Subcutaneous abdominal adipose tissue (tissue), 5 donors: ENCODE measurements at regions not wholly inside any gene's neighbourhood (a gene's known extent, or its start where the extent isn't known, plus 50 kb on each side); places are given as distances from the start of the nearest gene placed in this dataset.

ENCODE experiments used
- H3K27ac ChIP-seq: one replicate; pipeline ENCODE4 v1.7.0; 2013; ENCODE audit warnings: low read depth, mild to moderate bottlenecking, inconsistent platforms, low read length, moderate library complexity
- H3K27me3 ChIP-seq, 5 donors: one replicate each; pipeline ENCODE4 v1.7.0; 2013; ENCODE audit warnings: low read length in 5 of 5, inconsistent platforms in 1 of 5; ENCODE audit not compliant: control insufficient read depth in 5 of 5, insufficient read depth in 4 of 5
- H3K36me3 ChIP-seq, 5 donors: one replicate each; pipeline ENCODE4 v1.7.0; 2013; ENCODE audit warnings: low read length in 5 of 5; ENCODE audit not compliant: control insufficient read depth in 5 of 5, insufficient read depth in 5 of 5
- H3K4me1 ChIP-seq, 5 donors: one replicate each; pipeline ENCODE4 v1.7.0; 2013; ENCODE audit warnings: low read length in 5 of 5, mild to moderate bottlenecking in 3 of 5, moderate library complexity in 1 of 5; ENCODE audit not compliant: control insufficient read depth in 5 of 5, insufficient read depth in 5 of 5
- H3K4me3 ChIP-seq, 5 donors: one replicate each; pipeline ENCODE4 v1.7.0; 2013; ENCODE audit warnings: low read length in 5 of 5, low read depth in 1 of 5
- H3K9ac ChIP-seq, 5 donors: one replicate each; pipeline ENCODE4 v1.7.0; 2013; ENCODE audit warnings: low read length in 5 of 5, mild to moderate bottlenecking in 4 of 5, moderate library complexity in 3 of 5
- H3K9me3 ChIP-seq, 5 donors: one replicate each; pipeline ENCODE4 v1.7.0; 2013; ENCODE audit warnings: low read length in 5 of 5; ENCODE audit not compliant: control insufficient read depth in 5 of 5
- donor health status: healthy.
- donor health status: healthy.
- donor health status: healthy.
- donor health status: healthy.
- donor health status: healthy.

GRCh38 chr16:79769928-79770243 is 169.3 kb upstream of the MAF start:
- Histone ChIP-seq H3K36me3 (no peaks in the 10 kb centered on the region), H3K4me1 (peaks cover 0 to 38% (median 36%) of the 10 kb centered on the region in 5 donors), H3K4me3 (peak overlapping the region; percentile 81 to 90 (median 87)), H3K27me3 (no peaks in the 10 kb centered on the region), H3K9me3 (no peaks in the 10 kb centered on the region), H3K27ac (peak overlapping the region; percentile 49), H3K9ac (peak overlapping the region in 4 of 5 donors; percentile 69 to 83 (median 76))

DNA sequence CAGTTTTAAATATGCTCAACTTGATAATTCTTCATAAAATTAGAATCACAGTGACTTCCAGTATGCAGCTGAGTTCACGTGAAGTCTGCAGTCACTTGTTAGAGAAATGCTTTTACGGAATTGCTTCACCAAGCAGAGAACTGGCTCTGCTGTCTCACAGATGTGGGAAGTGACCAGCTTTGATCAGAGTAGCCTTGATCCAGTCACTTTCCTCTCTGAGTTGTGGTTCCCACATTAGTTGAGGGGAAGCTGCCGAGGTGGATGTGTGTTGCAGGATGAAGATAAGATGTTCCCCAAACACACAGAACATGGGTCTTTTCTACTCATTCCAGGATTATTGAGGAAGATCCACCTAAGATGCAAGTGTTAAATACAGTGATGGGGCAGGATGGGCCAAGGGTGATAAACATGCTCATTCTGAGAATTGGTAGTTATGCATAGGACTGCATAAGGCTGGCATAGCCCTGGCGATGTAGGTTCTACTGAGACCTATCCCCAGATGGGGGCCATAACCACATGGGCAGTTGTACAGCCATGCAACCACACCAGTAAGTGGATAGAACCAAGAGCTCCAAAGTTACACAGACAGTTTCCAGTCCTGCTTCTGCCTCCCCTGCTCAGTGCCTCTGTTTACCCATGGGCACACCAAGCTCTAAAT is 168.9 kb upstream of the MAF start:
- Histone ChIP-seq H3K36me3 (no peaks in the 10 kb centered on the region), H3K4me3 (peak overlapping the region in 4 of 5 donors; percentile 81 to 90 (median 84)), H3K27me3 (no peaks in the 10 kb centered on the region), H3K9ac (peak overlapping the region in 3 of 5 donors; percentile 74 to 83 (median 78)), H3K27ac (peak overlapping the region; percentile 74), H3K9me3 (no peaks in the 10 kb centered on the region), H3K4me1 (peaks cover 0 to 38% (median 36%) of the 10 kb centered on the region in 5 donors)

GRCh38 chr16:79768276-79768970 is 167.9 kb upstream of the MAF start:
- Histone ChIP-seq H3K27me3 (no peaks in the 10 kb centered on the region), H3K36me3 (no peaks in the 10 kb centered on the region), H3K4me3 (peak overlapping the region; percentile 50 to 74 (median 55)), H3K9ac (peak overlapping the region; percentile 7 to 64 (median 44)), H3K9me3 (no peaks in the 10 kb centered on the region), H3K27ac (peak overlapping the region; percentile 74), H3K4me1 (peaks cover 0 to 38% (median 36%) of the 10 kb centered on the region in 5 donors)

DNA sequence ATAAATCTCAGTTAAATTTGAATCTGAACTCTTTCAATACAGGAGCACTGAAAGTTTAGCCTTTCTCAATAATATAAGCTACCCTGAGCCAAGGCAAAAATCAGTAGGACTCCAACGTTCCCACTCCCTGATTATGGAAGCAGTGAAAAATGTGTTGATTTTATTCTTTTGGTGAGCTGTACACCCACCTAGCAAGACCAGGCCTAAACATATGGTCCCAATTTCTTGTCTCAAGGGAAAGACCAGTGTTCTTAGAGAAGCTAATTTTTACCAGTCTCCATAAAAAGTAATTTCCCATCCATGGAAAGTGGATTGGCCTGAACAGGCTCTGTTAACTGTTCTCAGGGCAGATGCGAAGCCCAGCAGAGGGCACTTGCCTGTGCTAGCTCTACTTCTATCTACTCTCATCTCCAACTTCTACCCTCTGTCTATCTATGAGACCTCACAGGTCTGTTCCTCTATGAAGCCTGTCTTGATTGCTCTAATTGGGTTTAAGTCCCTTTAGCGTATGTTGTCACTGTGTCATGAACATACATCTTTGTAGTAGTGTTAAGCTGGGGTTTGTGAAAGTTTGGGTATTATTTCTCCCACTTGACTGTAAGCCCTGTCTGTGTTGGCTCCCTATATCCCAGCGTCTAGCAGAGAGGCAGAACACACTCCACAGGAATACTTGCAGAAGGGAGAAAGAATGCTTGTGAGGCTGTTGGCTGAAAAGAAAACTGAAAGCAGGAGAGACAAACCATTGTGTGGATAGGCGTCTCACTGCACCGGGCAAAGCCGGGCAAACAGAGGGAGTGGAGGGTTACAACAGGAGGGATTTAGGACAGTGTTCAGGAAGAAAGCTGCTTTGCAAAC is 167.1 kb upstream of the MAF start:
- Histone ChIP-seq H3K4me1 (peaks cover 0 to 38% (median 36%) of the 10 kb centered on the region in 5 donors), H3K9me3 (no peaks in the 10 kb centered on the region), H3K4me3 (peak overlapping the region; percentile 50 to 74 (median 55)), H3K9ac (peak overlapping the region in 4 of 5 donors; percentile 31 to 64 (median 49)), H3K36me3 (no peaks in the 10 kb centered on the region), H3K27me3 (no peaks in the 10 kb centered on the region), H3K27ac (peak overlapping the region; percentile 74)

DNA sequence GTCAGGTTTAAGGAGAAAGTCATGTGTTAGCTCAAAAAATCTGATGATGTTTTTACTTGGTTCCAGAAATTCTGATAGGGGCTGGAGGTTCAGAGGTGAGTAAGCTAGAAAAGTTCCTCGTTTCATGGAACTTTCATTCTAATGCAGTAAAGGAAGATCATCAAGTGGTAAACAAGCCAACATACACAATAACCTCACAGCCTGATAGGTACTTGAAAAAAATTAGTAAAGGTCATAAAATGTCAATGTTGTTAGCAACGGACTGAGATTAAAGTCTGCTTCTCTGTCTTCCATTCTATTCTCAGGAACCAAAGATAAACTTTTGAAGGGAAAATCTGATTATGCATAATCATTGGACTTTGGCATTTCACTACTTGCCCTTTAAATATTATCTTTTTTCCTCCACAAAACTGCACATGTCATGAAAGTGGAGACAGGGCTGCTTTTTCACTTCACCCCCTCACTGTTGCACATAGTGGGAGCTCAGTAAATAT is 165.4 kb upstream of the MAF start:
- no peaks in the 10 kb centered on the region for H3K9me3 ChIP-seq
- H3K9ac ChIP-seq, result no peak overlapping the region
- peaks cover 0 to 35% (median 32%) of the 10 kb centered on the region in 5 donors for H3K4me1 ChIP-seq
- no peak overlapping the region for H3K4me3 ChIP-seq
- H3K27me3 ChIP-seq, result no peaks in the 10 kb centered on the region
- no peak overlapping the region for H3K27ac ChIP-seq
- no peaks in the 10 kb centered on the region for H3K36me3 ChIP-seq

DNA sequence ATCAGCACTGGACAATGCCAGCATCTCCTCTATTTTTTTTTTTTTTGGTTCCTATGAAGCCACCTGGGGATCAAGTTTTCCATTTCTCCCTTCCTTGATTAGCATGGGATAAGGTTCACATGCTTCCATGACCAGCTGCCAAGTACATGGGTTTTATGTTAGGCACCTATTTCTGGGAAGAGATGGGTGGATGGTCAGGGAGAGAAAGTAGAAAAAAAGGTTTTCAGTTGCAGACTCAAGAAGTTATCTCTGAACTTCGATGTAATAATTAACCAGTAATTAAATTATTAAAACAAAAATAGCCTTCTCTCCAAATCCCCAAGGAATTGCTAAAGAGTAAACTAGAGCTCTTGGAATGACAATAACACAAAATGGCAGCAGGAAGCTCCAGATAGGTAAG is 164.9 kb upstream of the MAF start:
- H3K36me3 ChIP-seq, result no peaks in the 10 kb centered on the region
- no peaks in the 10 kb centered on the region for H3K9me3 ChIP-seq
- H3K9ac ChIP-seq, result no peak overlapping the region
- H3K27me3 ChIP-seq, result no peaks in the 10 kb centered on the region
- H3K4me1 ChIP-seq, result peaks cover 0 to 31% (median 28%) of the 10 kb centered on the region in 5 donors
- H3K4me3 ChIP-seq, result no peak overlapping the region
- no peak overlapping the region for H3K27ac ChIP-seq

DNA sequence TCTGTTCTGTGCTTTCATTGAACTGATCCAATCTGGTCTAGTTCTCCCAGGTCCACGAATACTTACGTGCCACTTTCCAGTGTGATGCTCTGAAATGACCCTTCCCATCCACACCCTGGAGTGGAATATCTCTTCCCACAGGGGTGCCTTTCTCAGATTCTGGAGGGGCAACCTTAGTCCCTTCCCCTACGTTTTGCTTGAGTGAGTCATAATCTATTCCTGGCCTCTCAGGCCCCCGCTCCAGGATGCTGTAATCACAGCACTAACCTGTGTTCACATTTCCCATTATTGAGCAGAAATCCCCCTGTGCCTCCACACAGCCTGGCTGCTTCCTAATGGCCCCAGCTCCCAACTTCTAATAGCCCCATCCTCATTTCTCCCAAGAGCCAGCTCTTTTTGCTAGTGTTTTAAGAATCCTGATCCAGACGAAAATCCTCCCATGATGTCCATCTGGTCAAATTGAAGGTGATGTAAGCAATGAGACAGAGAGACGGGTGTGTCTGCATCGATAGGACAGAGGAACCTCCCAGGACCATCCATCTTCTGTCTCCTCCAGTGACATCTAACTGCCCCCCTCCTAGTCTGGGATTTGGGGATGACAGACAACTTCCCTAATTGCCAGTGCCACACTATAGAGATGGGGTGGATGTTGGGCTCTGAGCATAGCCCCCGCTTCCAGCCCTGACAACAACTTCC is 164.0 kb upstream of the MAF start:
- no peak overlapping the region for H3K4me3 ChIP-seq
- peaks cover 0 to 23% (median 22%) of the 10 kb centered on the region in 5 donors for H3K4me1 ChIP-seq
- no peaks in the 10 kb centered on the region for H3K27me3 ChIP-seq
- H3K36me3 ChIP-seq, result no peaks in the 10 kb centered on the region
- H3K9ac ChIP-seq, result no peak overlapping the region
- H3K9me3 ChIP-seq, result no peaks in the 10 kb centered on the region
- no peak overlapping the region for H3K27ac ChIP-seq

- no peak overlapping the region for H3K4me3 ChIP-seq
- no peak overlapping the region for H3K9ac ChIP-seq
- no peaks in the 10 kb centered on the region for H3K36me3 ChIP-seq
- no peaks in the 10 kb centered on the region for H3K27me3 ChIP-seq
- peaks cover 0 to 3% (median 0%) of the 10 kb centered on the region in 5 donors for H3K4me1 ChIP-seq
- no peaks in the 10 kb centered on the region for H3K9me3 ChIP-seq
- no peak overlapping the region for H3K27ac ChIP-seq
Observed at GRCh38 chr16:79762217-79762616, 161.7 kb upstream of the MAF start.

DNA sequence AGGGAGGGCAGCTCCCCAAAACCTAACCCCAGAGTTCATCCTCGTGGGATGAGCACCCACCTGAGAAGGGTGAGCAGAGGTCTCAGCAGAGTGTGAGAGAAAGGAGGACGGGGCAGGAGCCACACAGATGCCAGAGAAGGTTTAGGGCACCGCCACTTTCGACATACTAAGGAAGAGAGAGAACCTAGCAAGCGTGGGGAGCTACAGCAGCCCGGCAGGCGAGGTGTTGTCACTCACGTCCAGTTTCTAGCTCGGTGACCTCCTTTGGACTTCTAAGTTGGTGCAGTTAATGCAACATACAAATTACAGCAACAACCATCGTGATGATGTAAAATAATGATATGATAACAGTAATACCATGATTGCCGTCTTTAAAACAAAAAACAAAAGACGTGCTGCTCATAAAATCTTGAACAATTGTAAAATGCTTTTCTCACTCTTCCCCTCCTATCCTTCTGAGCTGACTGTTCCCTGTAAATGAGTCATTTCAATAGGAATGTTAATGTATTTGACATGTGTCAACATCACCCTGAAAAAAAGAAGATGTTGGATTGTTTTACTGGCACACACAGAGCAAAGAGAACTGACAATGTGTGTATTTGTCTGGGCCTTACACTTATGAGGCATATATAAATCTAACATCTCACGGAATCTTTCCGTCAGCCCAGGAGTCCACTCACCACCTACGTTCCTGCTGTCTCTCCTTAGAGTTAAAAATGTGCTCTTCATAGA is 158.2 kb upstream of the MAF start:
- no peaks in the 10 kb centered on the region for H3K36me3 ChIP-seq
- H3K4me1 ChIP-seq, result peaks cover 0 to 16% (median 11%) of the 10 kb centered on the region in 5 donors
- no peak overlapping the region for H3K27ac ChIP-seq
- no peaks in the 10 kb centered on the region for H3K9me3 ChIP-seq
- H3K4me3 ChIP-seq, result no peak overlapping the region
- H3K9ac ChIP-seq, result no peak overlapping the region
- no peaks in the 10 kb centered on the region for H3K27me3 ChIP-seq
